Breast epithelium (tissue), 3 donors: ENCODE measurements at regions not wholly inside any gene's neighbourhood (a gene's known extent, or its start where the extent isn't known, plus 50 kb on each side); places are given as distances from the start of the nearest gene placed in this dataset.

Source experiments
- CTCF ChIP-seq, 3 donors: fragments of 450-650 bp; IDR thresholded peaks; one replicate each; pipeline ENCODE4 v1.5.1; 2016 to 2017; ENCODE audit warnings: antibody characterized with exemption in 3 of 3, mild to moderate bottlenecking in 3 of 3, moderate library complexity in 3 of 3
- POLR2A ChIP-seq: fragments of 450-650 bp; IDR thresholded peaks from one replicate; pipeline ENCODE4 v1.6.1; 2016; ENCODE audit warnings: antibody characterized with exemption, mild to moderate bottlenecking, moderate library complexity

GRCh38 chr6:134746140-134746539, 203.8 kb downstream of the ALDH8A1 start:
- no peak for TF ChIP-seq CTCF (IDR thresholded peaks at IDR 0.05)
- no peak for TF ChIP-seq POLR2A
